ENCODE measurements at regions not wholly inside any gene's neighbourhood (a gene's known extent, or its start where the extent isn't known, plus 50 kb on each side); places are given as distances from the start of the nearest gene placed in this dataset.

GRCh38 chr3:59131016-59131766, 81.4 kb upstream of the CFAP20DC start:
- H3K27me3 Mint-ChIP-seq (ENCODE audit: low read depth), result no peaks in the 10 kb centered on the region
- no peak for TF ChIP-seq CTCF (IDR thresholded peaks at IDR 0.05)
- H3K4me3 Mint-ChIP-seq (ENCODE audit: unreplicated experiment), result no peak overlapping the region
- H3K36me3 Mint-ChIP-seq (ENCODE audit: low read depth), result no peaks in the 10 kb centered on the region
- peaks cover 81% of the 10 kb centered on the region for H3K4me1 Mint-ChIP-seq (ENCODE audit: low read depth)
- no peak for DNase-seq (ENCODE audit: low spot score)
- no peak overlapping the region for H3K27ac Mint-ChIP-seq (ENCODE audit: unreplicated experiment)
- no peaks in the 10 kb centered on the region for H3K9me3 Mint-ChIP-seq (ENCODE audit: low read depth)

GRCh38 chr3:59128685-59129084, 78.9 kb upstream of the CFAP20DC start:
- H3K36me3 Mint-ChIP-seq (ENCODE audit: low read depth), result no peaks in the 10 kb centered on the region
- H3K4me1 Mint-ChIP-seq (ENCODE audit: low read depth), result peaks cover 74% of the 10 kb centered on the region
- H3K27ac Mint-ChIP-seq (ENCODE audit: unreplicated experiment), result peak overlapping the region; percentile 82
- TF ChIP-seq CTCF (IDR thresholded peaks at IDR 0.05), result no peak
- no peak overlapping the region for H3K4me3 Mint-ChIP-seq (ENCODE audit: unreplicated experiment)
- DNase-seq (ENCODE audit: low spot score), result no peak
- no peaks in the 10 kb centered on the region for H3K9me3 Mint-ChIP-seq (ENCODE audit: low read depth)
- no peaks in the 10 kb centered on the region for H3K27me3 Mint-ChIP-seq (ENCODE audit: low read depth)

GRCh38 chr3:59127071-59127470, 77.2 kb upstream of the CFAP20DC start:
- Mint-ChIP-seq H3K4me1 (ENCODE audit: low read depth) (peaks cover 58% of the 10 kb centered on the region), H3K27me3 (ENCODE audit: low read depth) (no peaks in the 10 kb centered on the region), H3K4me3 (ENCODE audit: unreplicated experiment) (no peak overlapping the region), H3K36me3 (ENCODE audit: low read depth) (no peaks in the 10 kb centered on the region), H3K9me3 (ENCODE audit: low read depth) (no peaks in the 10 kb centered on the region), H3K27ac (ENCODE audit: unreplicated experiment) (peak overlapping the region; percentile 96)
- no peak for DNase-seq (ENCODE audit: low spot score)
- no peak for TF ChIP-seq CTCF (IDR thresholded peaks at IDR 0.05)

GRCh38 chr3:59126446-59126845, 76.6 kb upstream of the CFAP20DC start:
- H3K4me1 Mint-ChIP-seq (ENCODE audit: low read depth), result peaks cover 56% of the 10 kb centered on the region
- no peaks in the 10 kb centered on the region for H3K36me3 Mint-ChIP-seq (ENCODE audit: low read depth)
- no peak for TF ChIP-seq CTCF (IDR thresholded peaks at IDR 0.05)
- no peaks in the 10 kb centered on the region for H3K9me3 Mint-ChIP-seq (ENCODE audit: low read depth)
- H3K4me3 Mint-ChIP-seq (ENCODE audit: unreplicated experiment), result peak overlapping the region; percentile 10
- DNase-seq (ENCODE audit: low spot score), result no peak
- no peaks in the 10 kb centered on the region for H3K27me3 Mint-ChIP-seq (ENCODE audit: low read depth)
- H3K27ac Mint-ChIP-seq (ENCODE audit: unreplicated experiment), result peak overlapping the region; percentile 96

- no peaks in the 10 kb centered on the region for H3K27me3 Mint-ChIP-seq (ENCODE audit: low read depth)
- no peak overlapping the region for H3K27ac Mint-ChIP-seq (ENCODE audit: unreplicated experiment)
- H3K36me3 Mint-ChIP-seq (ENCODE audit: low read depth), result no peaks in the 10 kb centered on the region
- no peak for TF ChIP-seq CTCF (IDR thresholded peaks at IDR 0.05)
- no peaks in the 10 kb centered on the region for H3K9me3 Mint-ChIP-seq (ENCODE audit: low read depth)
- peaks cover 18% of the 10 kb centered on the region for H3K4me1 Mint-ChIP-seq (ENCODE audit: low read depth)
- DNase-seq (ENCODE audit: low spot score), result no peak
- H3K4me3 Mint-ChIP-seq (ENCODE audit: unreplicated experiment), result no peak overlapping the region
Measured at GRCh38 chr3:59121346-59122144, 71.7 kb upstream of the CFAP20DC start.
